ENCODE measurements at regions not wholly inside any gene's neighbourhood (a gene's known extent, or its start where the extent isn't known, plus 50 kb on each side); places are given as distances from the start of the nearest gene placed in this dataset.

DNA sequence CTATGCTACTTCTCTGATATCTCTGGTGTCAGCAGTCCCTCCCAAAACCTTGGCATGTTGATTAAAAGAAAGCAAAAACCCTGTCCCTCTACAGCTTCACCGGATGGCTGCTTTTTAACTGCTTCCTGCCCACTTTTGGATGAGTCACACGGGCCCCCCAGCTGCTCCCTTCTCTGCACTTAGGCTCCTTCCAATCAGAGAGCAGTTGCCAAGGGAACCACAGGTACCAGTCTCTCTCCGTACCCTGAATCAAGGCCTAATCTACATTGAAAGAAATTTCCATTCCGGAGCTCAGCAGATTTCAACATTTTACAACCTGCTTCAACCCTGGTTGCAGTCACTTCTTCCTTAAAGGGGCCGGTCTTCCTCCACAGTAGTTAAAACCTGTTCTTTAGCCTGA, 70.6 kb upstream of the GJB5 start:
- TF ChIP-seq, protein P1, sequence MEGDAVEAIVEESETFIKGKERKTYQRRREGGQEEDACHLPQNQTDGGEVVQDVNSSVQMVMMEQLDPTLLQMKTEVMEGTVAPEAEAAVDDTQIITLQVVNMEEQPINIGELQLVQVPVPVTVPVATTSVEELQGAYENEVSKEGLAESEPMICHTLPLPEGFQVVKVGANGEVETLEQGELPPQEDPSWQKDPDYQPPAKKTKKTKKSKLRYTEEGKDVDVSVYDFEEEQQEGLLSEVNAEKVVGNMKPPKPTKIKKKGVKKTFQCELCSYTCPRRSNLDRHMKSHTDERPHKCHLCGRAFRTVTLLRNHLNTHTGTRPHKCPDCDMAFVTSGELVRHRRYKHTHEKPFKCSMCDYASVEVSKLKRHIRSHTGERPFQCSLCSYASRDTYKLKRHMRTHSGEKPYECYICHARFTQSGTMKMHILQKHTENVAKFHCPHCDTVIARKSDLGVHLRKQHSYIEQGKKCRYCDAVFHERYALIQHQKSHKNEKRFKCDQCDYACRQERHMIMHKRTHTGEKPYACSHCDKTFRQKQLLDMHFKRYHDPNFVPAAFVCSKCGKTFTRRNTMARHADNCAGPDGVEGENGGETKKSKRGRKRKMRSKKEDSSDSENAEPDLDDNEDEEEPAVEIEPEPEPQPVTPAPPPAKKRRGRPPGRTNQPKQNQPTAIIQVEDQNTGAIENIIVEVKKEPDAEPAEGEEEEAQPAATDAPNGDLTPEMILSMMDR (IDR thresholded peaks at IDR 0.05) = no peak
- TF ChIP-seq, protein P2, sequence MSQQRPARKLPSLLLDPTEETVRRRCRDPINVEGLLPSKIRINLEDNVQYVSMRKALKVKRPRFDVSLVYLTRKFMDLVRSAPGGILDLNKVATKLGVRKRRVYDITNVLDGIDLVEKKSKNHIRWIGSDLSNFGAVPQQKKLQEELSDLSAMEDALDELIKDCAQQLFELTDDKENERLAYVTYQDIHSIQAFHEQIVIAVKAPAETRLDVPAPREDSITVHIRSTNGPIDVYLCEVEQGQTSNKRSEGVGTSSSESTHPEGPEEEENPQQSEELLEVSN (IDR thresholded peaks at IDR 0.05; ENCODE audit: borderline replicate concordance, low read depth) = no peak
- TF ChIP-seq POLR2A (IDR thresholded peaks at IDR 0.05; ENCODE audit: low read length) (no peak), HOXA7 (CRISPR knock-in tag; IDR thresholded peaks at IDR 0.05) (no peak), RAD21 (conservative IDR thresholded peaks at IDR 0.05 in 1 of 2, IDR thresholded peaks at IDR 0.05 in 1 of 2) (no peak), HDAC2 (IDR thresholded peaks at IDR 0.05) (no peak), KDM5A (IDR thresholded peaks at IDR 0.05) (no peak), CHD4 (IDR thresholded peaks at IDR 0.05; ENCODE audit: borderline replicate concordance) (no peak)
- TF ChIP-seq, protein P3, sequence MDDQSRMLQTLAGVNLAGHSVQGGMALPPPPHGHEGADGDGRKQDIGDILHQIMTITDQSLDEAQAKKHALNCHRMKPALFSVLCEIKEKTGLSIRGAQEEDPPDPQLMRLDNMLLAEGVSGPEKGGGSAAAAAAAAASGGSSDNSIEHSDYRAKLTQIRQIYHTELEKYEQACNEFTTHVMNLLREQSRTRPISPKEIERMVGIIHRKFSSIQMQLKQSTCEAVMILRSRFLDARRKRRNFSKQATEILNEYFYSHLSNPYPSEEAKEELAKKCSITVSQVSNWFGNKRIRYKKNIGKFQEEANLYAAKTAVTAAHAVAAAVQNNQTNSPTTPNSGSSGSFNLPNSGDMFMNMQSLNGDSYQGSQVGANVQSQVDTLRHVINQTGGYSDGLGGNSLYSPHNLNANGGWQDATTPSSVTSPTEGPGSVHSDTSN (IDR thresholded peaks at IDR 0.05) = no peak
- TF ChIP-seq, protein P4, sequence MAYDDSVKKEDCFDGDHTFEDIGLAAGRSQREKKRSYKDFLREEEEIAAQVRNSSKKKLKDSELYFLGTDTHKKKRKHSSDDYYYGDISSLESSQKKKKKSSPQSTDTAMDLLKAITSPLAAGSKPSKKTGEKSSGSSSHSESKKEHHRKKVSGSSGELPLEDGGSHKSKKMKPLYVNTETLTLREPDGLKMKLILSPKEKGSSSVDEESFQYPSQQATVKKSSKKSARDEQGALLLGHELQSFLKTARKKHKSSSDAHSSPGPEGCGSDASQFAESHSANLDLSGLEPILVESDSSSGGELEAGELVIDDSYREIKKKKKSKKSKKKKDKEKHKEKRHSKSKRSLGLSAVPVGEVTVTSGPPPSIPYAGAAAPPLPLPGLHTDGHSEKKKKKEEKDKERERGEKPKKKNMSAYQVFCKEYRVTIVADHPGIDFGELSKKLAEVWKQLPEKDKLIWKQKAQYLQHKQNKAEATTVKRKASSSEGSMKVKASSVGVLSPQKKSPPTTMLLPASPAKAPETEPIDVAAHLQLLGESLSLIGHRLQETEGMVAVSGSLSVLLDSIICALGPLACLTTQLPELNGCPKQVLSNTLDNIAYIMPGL (CRISPR knock-in tag; IDR thresholded peaks at IDR 0.05; ENCODE audit: borderline replicate concordance) = no peak
- TF ChIP-seq, protein P5, sequence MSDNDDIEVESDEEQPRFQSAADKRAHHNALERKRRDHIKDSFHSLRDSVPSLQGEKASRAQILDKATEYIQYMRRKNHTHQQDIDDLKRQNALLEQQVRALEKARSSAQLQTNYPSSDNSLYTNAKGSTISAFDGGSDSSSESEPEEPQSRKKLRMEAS (IDR thresholded peaks at IDR 0.05) = no peak
- TF ChIP-seq, protein P6, sequence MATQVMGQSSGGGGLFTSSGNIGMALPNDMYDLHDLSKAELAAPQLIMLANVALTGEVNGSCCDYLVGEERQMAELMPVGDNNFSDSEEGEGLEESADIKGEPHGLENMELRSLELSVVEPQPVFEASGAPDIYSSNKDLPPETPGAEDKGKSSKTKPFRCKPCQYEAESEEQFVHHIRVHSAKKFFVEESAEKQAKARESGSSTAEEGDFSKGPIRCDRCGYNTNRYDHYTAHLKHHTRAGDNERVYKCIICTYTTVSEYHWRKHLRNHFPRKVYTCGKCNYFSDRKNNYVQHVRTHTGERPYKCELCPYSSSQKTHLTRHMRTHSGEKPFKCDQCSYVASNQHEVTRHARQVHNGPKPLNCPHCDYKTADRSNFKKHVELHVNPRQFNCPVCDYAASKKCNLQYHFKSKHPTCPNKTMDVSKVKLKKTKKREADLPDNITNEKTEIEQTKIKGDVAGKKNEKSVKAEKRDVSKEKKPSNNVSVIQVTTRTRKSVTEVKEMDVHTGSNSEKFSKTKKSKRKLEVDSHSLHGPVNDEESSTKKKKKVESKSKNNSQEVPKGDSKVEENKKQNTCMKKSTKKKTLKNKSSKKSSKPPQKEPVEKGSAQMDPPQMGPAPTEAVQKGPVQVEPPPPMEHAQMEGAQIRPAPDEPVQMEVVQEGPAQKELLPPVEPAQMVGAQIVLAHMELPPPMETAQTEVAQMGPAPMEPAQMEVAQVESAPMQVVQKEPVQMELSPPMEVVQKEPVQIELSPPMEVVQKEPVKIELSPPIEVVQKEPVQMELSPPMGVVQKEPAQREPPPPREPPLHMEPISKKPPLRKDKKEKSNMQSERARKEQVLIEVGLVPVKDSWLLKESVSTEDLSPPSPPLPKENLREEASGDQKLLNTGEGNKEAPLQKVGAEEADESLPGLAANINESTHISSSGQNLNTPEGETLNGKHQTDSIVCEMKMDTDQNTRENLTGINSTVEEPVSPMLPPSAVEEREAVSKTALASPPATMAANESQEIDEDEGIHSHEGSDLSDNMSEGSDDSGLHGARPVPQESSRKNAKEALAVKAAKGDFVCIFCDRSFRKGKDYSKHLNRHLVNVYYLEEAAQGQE (IDR thresholded peaks at IDR 0.05) = no peak
